ENCODE measurements at regions not wholly inside any gene's neighbourhood (a gene's known extent, or its start where the extent isn't known, plus 50 kb on each side); places are given as distances from the start of the nearest gene placed in this dataset.

DNA sequence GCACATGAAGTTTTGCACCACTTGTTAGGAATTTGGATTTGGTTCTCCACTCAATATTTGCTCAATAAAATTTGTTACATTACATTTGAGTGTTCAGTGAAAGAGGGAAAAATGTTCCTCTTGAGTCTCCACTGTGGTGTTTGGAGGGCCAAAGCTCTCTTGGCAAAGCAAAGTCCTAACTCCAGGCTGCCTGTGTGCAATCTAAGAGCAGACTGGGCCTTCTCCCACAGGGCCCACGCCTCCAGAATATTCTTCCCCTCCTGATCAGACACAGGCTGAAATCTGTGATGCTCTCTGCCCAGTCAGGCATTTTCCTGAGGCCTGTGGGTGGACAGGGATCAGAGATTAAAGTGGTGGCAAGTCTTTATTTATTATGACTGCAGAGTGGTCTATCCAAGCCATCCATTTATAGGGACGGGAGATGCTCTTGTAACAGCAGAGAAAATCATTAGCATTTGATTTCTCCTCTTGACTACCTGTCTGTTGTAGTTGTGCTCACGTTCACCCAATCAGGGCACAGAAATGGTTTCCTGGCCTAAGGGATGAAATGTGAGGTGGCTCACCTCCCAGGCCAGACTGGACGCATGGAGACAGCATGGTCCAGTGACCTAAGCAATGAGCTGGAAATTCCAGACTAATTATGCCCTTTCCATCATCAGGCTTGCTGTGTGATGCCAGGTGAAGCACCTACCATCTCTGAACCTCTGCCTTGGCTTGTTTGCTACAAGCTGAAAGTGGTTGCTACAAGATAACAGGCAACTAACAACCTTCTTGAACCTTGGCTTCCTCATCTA, 147.1 kb upstream of the NRBF2 start:
- intact Hi-C loops (cut with micrococcal nuclease): no loop called here
- no peaks in the 10 kb centered on the region for H3K36me3 ChIP-seq (ENCODE audit: control insufficient read depth in 2 of 2, extremely low read depth in 1 of 2, insufficient read depth in 2 of 2, low read length in 2 of 2)
- ChIA-PET CTCF (interaction anchor here (0.9 kb wide), 1 partner anchor 76 kb away, joined by 3 read pairs; no protein-coding TSS in a partner anchor), POLR2A (no interaction called here)
- DNase-seq (ENCODE audit: low read depth, low spot score): no peak
- no peaks in the 10 kb centered on the region for H4K20me1 ChIP-seq (replicated peaks; ENCODE audit: control insufficient read depth, extremely low read depth, insufficient read depth, low read length)
- H3K9me1 ChIP-seq (replicated peaks; ENCODE audit: control insufficient read depth, extremely low read depth, insufficient read depth, low read length): no peaks in the 10 kb centered on the region
- H3K4me2 ChIP-seq (ENCODE audit: insufficient read depth, low read length): no peak overlapping the region
- H3K4me3 ChIP-seq (replicated peaks in 1 of 3; ENCODE audit: insufficient read depth in 1 of 3, low read depth in 1 of 3, low read length in 3 of 3): no peak overlapping the region
- H3K9ac ChIP-seq (replicated peaks; ENCODE audit: extremely low read depth, insufficient read depth, low read length): no peak overlapping the region
- no peak overlapping the region for H3K27ac ChIP-seq (ENCODE audit: insufficient read depth, low read depth, low read length)
- H3K79me2 ChIP-seq (ENCODE audit: control insufficient read depth, insufficient read depth, low read length): no peaks in the 10 kb centered on the region
- no peaks in the 10 kb centered on the region for H3K4me1 ChIP-seq (ENCODE audit: control insufficient read depth, extremely low read depth, insufficient read depth, low read length)
- dilution Hi-C loops (cut with MboI; ENCODE audit: extremely low pct_ligation_motif_present, low sequenced_read_pairs): no loop called here
- BruUV-seq (replicated peaks): no TSS peak
- no peak for TF ChIP-seq MAX (IDR thresholded peaks at IDR 0.05; ENCODE audit: insufficient read depth, insufficient read length)
- TF ChIP-seq FOS (IDR thresholded peaks at IDR 0.05; ENCODE audit: borderline replicate concordance, insufficient read depth, low read length): no peak
- TF ChIP-seq JUN (IDR thresholded peaks at IDR 0.05; ENCODE audit: borderline replicate concordance, insufficient read depth, insufficient read length, low read depth): no peak
- H2AFZ ChIP-seq (ENCODE audit: low read depth, low read length): no peak overlapping the region
- no peaks in the 10 kb centered on the region for H3K27me3 ChIP-seq (ENCODE audit: control insufficient read depth in 2 of 2, insufficient read depth in 2 of 2, low read length in 2 of 2)
- no peaks in the 10 kb centered on the region for H3K9me3 ChIP-seq (replicated peaks; ENCODE audit: control insufficient read depth, insufficient read depth, low read length)
- FAIRE-seq: no peak

DNA sequence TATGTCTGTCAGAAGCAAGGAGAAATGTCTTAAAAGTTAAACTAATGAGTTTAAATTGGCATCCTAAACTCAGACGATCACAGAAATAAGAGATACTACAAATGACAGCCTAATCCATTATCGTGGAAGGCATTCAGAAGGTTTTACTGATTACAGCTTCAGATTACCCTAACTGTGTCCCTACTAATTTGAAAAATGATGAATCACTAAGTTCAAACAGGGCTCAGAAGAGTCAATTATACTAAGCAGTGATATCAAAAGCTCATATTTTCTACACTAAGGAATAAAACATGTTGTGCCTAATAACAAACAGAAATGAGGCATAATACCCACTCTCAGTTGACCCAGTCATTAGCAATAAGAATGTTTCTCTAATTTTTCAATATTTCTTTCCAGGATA, 152.0 kb upstream of the NRBF2 start:
- Histone ChIP-seq H3K9ac (replicated peaks; ENCODE audit: extremely low read depth, insufficient read depth, low read length) (no peak overlapping the region), H3K36me3 (ENCODE audit: control insufficient read depth in 2 of 2, extremely low read depth in 1 of 2, insufficient read depth in 2 of 2, low read length in 2 of 2) (no peaks in the 10 kb centered on the region), H3K4me3 (replicated peaks in 1 of 3; ENCODE audit: insufficient read depth in 1 of 3, low read depth in 1 of 3, low read length in 3 of 3) (no peak overlapping the region), H3K79me2 (ENCODE audit: control insufficient read depth, insufficient read depth, low read length) (no peaks in the 10 kb centered on the region), H4K20me1 (replicated peaks; ENCODE audit: control insufficient read depth, extremely low read depth, insufficient read depth, low read length) (no peaks in the 10 kb centered on the region), H2AFZ (ENCODE audit: low read depth, low read length) (no peak overlapping the region), H3K27ac (ENCODE audit: insufficient read depth, low read depth, low read length) (no peak overlapping the region), H3K4me2 (ENCODE audit: insufficient read depth, low read length) (no peak overlapping the region), H3K4me1 (ENCODE audit: control insufficient read depth, extremely low read depth, insufficient read depth, low read length) (no peaks in the 10 kb centered on the region), H3K27me3 (ENCODE audit: control insufficient read depth in 2 of 2, insufficient read depth in 2 of 2, low read length in 2 of 2) (no peaks in the 10 kb centered on the region), H3K9me3 (replicated peaks; ENCODE audit: control insufficient read depth, insufficient read depth, low read length) (no peaks in the 10 kb centered on the region), H3K9me1 (replicated peaks; ENCODE audit: control insufficient read depth, extremely low read depth, insufficient read depth, low read length) (no peaks in the 10 kb centered on the region)
- ChIA-PET POLR2A (no interaction called here), CTCF (no interaction called here)
- no peak for TF ChIP-seq JUN (IDR thresholded peaks at IDR 0.05; ENCODE audit: borderline replicate concordance, insufficient read depth, insufficient read length, low read depth)
- TF ChIP-seq MYC (IDR thresholded peaks at IDR 0.05; ENCODE audit: low read depth, low read length): no peak
- TF ChIP-seq FOS (IDR thresholded peaks at IDR 0.05; ENCODE audit: borderline replicate concordance, insufficient read depth, low read length): no peak
- no peak for TF ChIP-seq MAX (IDR thresholded peaks at IDR 0.05; ENCODE audit: insufficient read depth, insufficient read length)
- no peak for TF ChIP-seq POLR2AphosphoS5 (IDR thresholded peaks at IDR 0.05; ENCODE audit: insufficient read depth, low read depth, low read length)
- no peak for TF ChIP-seq CTCF (IDR thresholded peaks at IDR 0.05; ENCODE audit: extremely low read depth in 1 of 2, insufficient read depth in 1 of 2, low read depth in 1 of 2, low read length in 2 of 2)
- no peak for TF ChIP-seq EZH2 (IDR thresholded peaks at IDR 0.05; ENCODE audit: borderline replicate concordance, low read depth, low read length, severe bottlenecking)
- TF ChIP-seq POLR2A (IDR thresholded peaks at IDR 0.05; ENCODE audit: low read depth, low read length): no peak
- TF ChIP-seq GATA2 (IDR thresholded peaks at IDR 0.05; ENCODE audit: insufficient read depth, insufficient read length, low read depth, low read length): no peak
- no TSS peak for BruUV-seq (replicated peaks)
- no peak for DNase-seq (ENCODE audit: low read depth, low spot score)
- FAIRE-seq: no peak
- dilution Hi-C loops (cut with MboI; ENCODE audit: extremely low pct_ligation_motif_present, low sequenced_read_pairs) (no loop called here), intact Hi-C loops (cut with micrococcal nuclease) (no loop called here)

Measured in endothelial cell of umbilical vein (primary cell).